Kidney (tissue), 13 donors: ENCODE measurements at regions not wholly inside any gene's neighbourhood (a gene's known extent, or its start where the extent isn't known, plus 50 kb on each side); places are given as distances from the start of the nearest gene placed in this dataset.

Experiments
- DNase-seq, 5 donors: peaks; one replicate each; pipeline ENCODE4 v3.0.0-alpha.2; 2013 to 2020
- FAIRE-seq: peaks from 2 replicates; lab custom pipeline; 2012; peaks lifted over from hg19 to GRCh38; lab: Jason Lieb, UNC
- H3K27ac ChIP-seq, 2 donors: one replicate each; pipeline ENCODE4 v1.7.0; 2013; ENCODE audit warnings: low read depth in 2 of 2, low read length in 2 of 2, inconsistent platforms in 1 of 2
- H3K27me3 ChIP-seq: one replicate; pipeline ENCODE4 v1.7.1; 2013; ENCODE audit warnings: low read length, inconsistent platforms; ENCODE audit not compliant: control insufficient read depth, insufficient read depth
- H3K36me3 ChIP-seq, 3 donors: one replicate each; pipeline versions ENCODE4 v1.7.0 to v1.7.1; 2013; ENCODE audit warnings: low read length in 3 of 3, control low read depth in 1 of 3, inconsistent platforms in 1 of 3; ENCODE audit not compliant: insufficient read depth in 3 of 3, control insufficient read depth in 2 of 3
- H3K4me1 ChIP-seq, 3 donors: one replicate each; pipeline versions ENCODE4 v1.7.0 to v1.7.1; 2013; ENCODE audit warnings: low read length in 3 of 3, inconsistent platforms in 1 of 3, low read depth in 1 of 3; ENCODE audit not compliant: control insufficient read depth in 2 of 3, insufficient read depth in 2 of 3
- H3K4me3 ChIP-seq, 3 donors: one replicate each; pipeline versions ENCODE4 v1.7.0 to v1.8.1; 2013; ENCODE audit warnings: low read length in 3 of 3, control low read depth in 1 of 3, inconsistent platforms in 1 of 3
- H3K9ac ChIP-seq, 3 donors: one replicate each; pipeline versions ENCODE4 v1.7.0 to v1.7.1; 2013; ENCODE audit warnings: low read length in 3 of 3, control low read depth in 1 of 3, inconsistent platforms in 1 of 3
- H3K9me3 ChIP-seq, 3 donors: one replicate each; pipeline versions ENCODE4 v1.7.0 to v1.7.1; 2013; ENCODE audit warnings: low read length in 3 of 3, control low read depth in 1 of 3, inconsistent platforms in 1 of 3; ENCODE audit not compliant: control insufficient read depth in 2 of 3, insufficient read depth in 1 of 3
- CTCF ChIP-seq: IDR thresholded peaks from 3 replicates; pipeline ENCODE4 v1.5.1; 2012; ENCODE audit warnings: mild to moderate bottlenecking, moderate library complexity, borderline replicate concordance; ENCODE audit not compliant: insufficient read depth; ENCODE audit errors: extremely low read depth
- intact Hi-C: fragments of 100-400 bp; cut with DNase I; formaldehyde crosslinking; loops from one replicate; pipeline ENCODE4 v1.11.1; 2022
- donor health status: control.
- donor health status: control.
- donor health status: control.
- donor health status: control.
- donor health status: control.
- donor health status: DM: yes; HTN: yes; CAD: no.
- donor health status: Normal renal cell carcinoma (clear cell type).

GRCh38 chr7:125845686-125846085 lies 916.1 kb upstream of the POT1 start:
- Histone ChIP-seq H3K27me3 (no peaks in the 10 kb centered on the region), H3K36me3 (no peaks in the 10 kb centered on the region), H3K4me1 (no peaks in the 10 kb centered on the region), H3K27ac (no peak overlapping the region), H3K9me3 (peaks cover 0 to 2% (median 0%) of the 10 kb centered on the region in 3 donors), H3K9ac (no peak overlapping the region), H3K4me3 (no peak overlapping the region)
- TF ChIP-seq CTCF: no peak
- DNase-seq: no peak
- intact Hi-C loops: no loop called here
- no peak for FAIRE-seq

- Histone ChIP-seq H3K4me1 (no peaks in the 10 kb centered on the region), H3K9ac (no peak overlapping the region)
- no peak for FAIRE-seq
Observed at GRCh38 chr7:125834421-125834820, 904.8 kb upstream of the POT1 start.

GRCh38 chr7:125833839-125834238 lies 904.2 kb upstream of the POT1 start:
- intact Hi-C loops: no loop called here
- no peaks in the 10 kb centered on the region for H3K27me3 ChIP-seq
- DNase-seq: no peak
- FAIRE-seq: no peak
- H3K9ac ChIP-seq: no peak overlapping the region
- H3K36me3 ChIP-seq: no peaks in the 10 kb centered on the region
- no peak for TF ChIP-seq CTCF
- no peaks in the 10 kb centered on the region for H3K9me3 ChIP-seq
- no peaks in the 10 kb centered on the region for H3K4me1 ChIP-seq
- H3K4me3 ChIP-seq: no peak overlapping the region
- no peak overlapping the region for H3K27ac ChIP-seq

More at GRCh38 chr7:125834421-125834820, 904.8 kb upstream of the POT1 start:
- intact Hi-C loops: no loop called here
- H3K36me3 ChIP-seq: no peaks in the 10 kb centered on the region
- no peak for TF ChIP-seq CTCF
- H3K9me3 ChIP-seq: no peaks in the 10 kb centered on the region
- no peak overlapping the region for H3K27ac ChIP-seq
- DNase-seq: no peak
- H3K27me3 ChIP-seq: no peaks in the 10 kb centered on the region
- no peak overlapping the region for H3K4me3 ChIP-seq

GRCh38 chr7:125830743-125831142 lies 901.1 kb upstream of the POT1 start:
- no peak for TF ChIP-seq CTCF
- H3K9me3 ChIP-seq: no peaks in the 10 kb centered on the region
- no peak for FAIRE-seq
- no peak for DNase-seq
- no peaks in the 10 kb centered on the region for H3K36me3 ChIP-seq
- intact Hi-C loops: no loop called here
- no peaks in the 10 kb centered on the region for H3K4me1 ChIP-seq
- H3K4me3 ChIP-seq: no peak overlapping the region
- no peak overlapping the region for H3K9ac ChIP-seq
- no peaks in the 10 kb centered on the region for H3K27me3 ChIP-seq
- H3K27ac ChIP-seq: no peak overlapping the region
